ENCODE measurements at regions not wholly inside any gene's neighbourhood (a gene's known extent, or its start where the extent isn't known, plus 50 kb on each side); places are given as distances from the start of the nearest gene placed in this dataset.

- DNase-seq: no peak
Measured at GRCh38 chr9:7980691-7981289, 181.2 kb upstream of the DMAC1 start.

GRCh38 chr9:7980041-7980440 is 180.5 kb upstream of the DMAC1 start:
- DNase-seq: no peak

GRCh38 chr9:7979611-7980010 is 180.0 kb upstream of the DMAC1 start:
- no peak for DNase-seq

- DNase-seq: no peak
Measured at GRCh38 chr9:7977586-7977985, 178.0 kb upstream of the DMAC1 start.

GRCh38 chr9:7976856-7977255 is 177.3 kb upstream of the DMAC1 start:
- DNase-seq: no peak

GRCh38 chr9:7976167-7976755 is 176.7 kb upstream of the DMAC1 start:
- DNase-seq: no peak

- DNase-seq: no peak
Measured at GRCh38 chr9:7975336-7975735, 175.8 kb upstream of the DMAC1 start.

- peak; percentile 76 to 96 for DNase-seq
Measured at GRCh38 chr9:7974335-7974960, 174.9 kb upstream of the DMAC1 start.

- DNase-seq: peak; percentile 16 to 34
Measured at GRCh38 chr9:7973123-7973522, 173.5 kb upstream of the DMAC1 start.

DNA sequence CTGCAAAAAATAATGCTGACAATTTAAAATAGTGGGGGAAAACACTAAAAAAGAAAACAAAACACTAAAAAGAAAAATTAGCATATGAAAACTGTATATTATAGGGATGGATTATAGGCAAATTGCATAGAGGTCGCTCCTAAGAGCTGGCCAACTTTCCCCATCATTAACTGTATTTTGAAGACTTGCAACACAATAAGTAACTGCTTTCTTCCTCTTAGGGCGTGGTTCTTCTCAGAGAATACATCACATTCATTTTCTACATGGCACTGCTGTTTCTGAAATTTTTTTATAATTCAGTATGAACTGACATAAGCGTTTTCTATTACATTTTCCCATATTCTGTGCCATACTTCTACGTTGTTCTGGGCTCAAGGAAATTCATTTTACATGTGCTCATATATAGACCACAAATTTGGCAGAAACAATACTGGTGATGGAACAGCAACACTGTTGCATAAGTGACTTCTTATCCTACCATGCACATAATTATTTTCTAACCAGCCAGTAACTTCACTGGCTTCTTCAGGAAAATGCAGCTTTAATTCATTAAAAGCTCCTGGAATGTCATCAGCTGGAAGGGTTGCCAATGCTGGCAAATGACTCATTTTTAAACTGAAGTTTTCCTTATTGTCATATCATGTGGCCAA is 171.2 kb upstream of the DMAC1 start:
- no peak for DNase-seq

- no peak for DNase-seq
Measured at GRCh38 chr9:7968687-7969086, 169.1 kb upstream of the DMAC1 start.

- no peak for DNase-seq
Measured at GRCh38 chr9:7967851-7968250, 168.3 kb upstream of the DMAC1 start.

- no peak for DNase-seq
Measured at GRCh38 chr9:7967093-7967827, 167.7 kb upstream of the DMAC1 start.

DNA sequence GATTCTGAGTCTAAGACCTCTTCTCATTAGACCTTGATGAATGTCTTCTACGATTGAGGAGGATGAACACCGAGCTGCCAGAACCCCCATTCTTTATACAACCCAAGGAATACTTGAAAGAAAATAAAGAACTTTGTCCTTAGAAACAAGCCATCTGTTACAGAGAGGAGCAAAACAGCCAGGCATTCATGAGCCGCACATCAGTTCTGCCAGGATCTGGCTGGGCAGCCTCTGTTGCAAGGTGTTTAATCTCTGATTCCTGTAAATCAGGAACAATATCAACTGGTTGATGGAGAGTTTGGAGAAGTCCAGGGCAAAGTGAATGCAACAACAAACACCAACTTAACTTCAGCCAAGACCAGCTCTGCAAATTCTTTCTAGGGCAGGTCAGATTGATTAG is 165.5 kb upstream of the DMAC1 start:
- DNase-seq: no peak

- DNase-seq: no peak
Measured at GRCh38 chr9:7963026-7963425, 163.4 kb upstream of the DMAC1 start.

DNA sequence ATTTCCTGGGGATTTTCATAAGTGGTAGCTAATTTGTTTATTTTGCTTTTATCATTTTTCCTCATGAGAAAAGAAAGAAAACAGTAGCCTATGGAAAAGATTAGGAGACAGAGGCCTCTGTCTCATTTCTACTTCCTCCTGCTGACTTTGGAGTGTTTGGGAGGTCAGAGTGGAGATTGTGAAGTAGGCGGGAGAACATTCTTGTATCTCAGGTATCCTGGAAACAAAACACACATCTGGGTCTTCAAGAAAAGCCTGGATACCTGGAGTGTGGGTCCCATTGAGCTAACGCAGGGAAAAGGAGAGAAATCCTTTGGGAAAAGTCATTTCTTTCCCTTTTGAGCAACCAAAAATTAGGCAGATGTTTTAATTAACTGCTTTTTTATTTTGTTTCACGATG is 161.5 kb upstream of the DMAC1 start:
- DNase-seq: no peak

GRCh38 chr9:7960320-7961050 is 160.9 kb upstream of the DMAC1 start:
- no peak for DNase-seq

DNA sequence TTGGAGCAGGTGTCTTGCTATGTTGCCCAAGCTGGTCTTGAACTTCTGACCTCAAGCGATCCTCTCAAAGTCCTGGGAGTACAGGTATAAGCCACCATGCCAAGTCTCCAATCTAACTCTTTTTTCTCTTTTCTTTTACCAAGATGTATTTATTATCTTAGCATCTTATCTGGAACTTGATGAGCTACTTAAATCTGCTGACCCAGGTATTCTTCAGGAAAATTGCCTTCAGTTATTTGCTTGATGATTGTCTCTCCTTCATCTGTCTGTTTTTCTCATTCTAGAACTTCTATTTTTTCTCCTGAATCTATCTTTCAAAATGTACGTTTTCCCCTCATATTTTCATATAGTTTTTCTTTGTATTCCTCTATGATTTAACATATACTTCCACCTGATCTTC is 158.2 kb upstream of the DMAC1 start:
- DNase-seq: no peak

DNA sequence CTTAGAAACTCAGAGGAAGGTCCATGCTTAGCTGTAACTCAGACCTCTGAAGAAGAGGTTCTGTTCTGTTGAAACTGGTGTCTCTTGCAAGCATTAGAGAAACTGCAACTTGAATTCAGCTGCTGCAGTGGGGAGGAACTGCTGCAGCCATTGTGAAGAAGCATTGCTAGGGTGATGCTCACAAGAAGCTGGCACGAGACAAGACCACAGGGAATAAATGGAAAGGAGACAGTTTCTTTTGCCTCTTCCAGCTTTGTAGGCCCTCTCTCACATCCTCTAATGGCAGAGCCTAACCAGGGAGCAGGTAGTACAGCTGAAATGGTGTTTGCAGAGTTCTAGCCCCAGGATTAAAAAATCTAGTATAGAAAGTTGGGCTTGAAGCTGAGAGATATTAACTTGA is 148.0 kb upstream of the DMAC1 start:
- no peak for DNase-seq

- DNase-seq: peak in 1 of 2 experiments; percentile 32
Measured at GRCh38 chr9:7946458-7946857, 146.9 kb upstream of the DMAC1 start.

DNA sequence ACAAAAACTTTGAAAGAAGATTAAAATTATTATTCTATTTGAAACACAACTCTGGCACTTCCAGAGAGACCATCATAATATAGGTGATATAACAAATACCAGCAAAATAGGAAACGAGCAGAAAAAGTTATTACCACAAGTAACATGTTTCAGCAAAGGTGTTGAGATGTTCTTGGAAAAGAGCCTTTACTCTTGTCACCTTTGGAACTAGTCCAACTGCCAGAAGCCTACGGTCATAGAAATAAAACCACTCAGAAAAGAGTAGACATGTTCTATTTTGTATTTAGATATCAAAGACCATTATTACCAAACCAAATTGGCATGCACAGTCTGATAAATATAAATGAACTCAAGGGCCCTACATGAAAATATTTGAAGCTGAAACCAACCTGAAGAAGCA is 145.0 kb upstream of the DMAC1 start:
- DNase-seq: peak in 1 of 2 experiments; percentile 14

DNA sequence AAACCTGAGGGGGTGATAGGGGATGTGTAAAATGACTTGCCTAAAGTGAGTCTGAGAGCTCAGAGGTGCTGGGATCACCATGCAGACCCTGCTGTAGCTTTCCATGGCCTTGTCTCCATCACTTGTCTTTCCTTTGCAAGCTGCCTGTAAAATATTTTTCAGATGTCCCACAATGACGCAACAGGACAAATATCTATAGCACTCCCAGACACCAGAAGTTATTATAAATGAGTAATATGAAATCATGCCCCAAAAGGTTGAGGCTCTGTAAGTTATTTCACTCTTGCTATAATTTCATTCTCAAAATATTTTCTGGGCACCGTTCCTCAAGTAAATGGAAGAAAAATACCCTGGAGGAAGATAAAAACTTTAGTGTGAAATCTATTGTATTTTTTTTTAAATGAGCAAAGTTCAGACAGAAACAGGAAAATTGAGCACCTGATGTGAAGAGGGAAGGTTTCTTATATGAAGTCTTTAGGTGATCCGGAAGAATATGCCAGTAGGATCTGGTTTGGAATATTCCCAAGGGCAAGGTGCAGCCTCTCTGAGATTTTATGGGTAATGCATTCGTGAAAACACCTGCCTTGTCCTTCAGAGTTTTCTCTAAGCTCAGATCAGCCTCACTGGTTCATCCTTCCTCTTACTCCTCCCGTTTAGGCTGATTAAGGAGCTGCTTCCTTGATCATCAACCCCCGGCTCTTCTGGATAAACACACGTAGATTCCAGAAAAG is 138.3 kb upstream of the DMAC1 start:
- no peak for DNase-seq
